GM18907 (cell line): ENCODE measurements at regions not wholly inside any gene's neighbourhood (a gene's known extent, or its start where the extent isn't known, plus 50 kb on each side); places are given as distances from the start of the nearest gene placed in this dataset.

ENCODE experiments used
- ATAC-seq: cut with Tn5 transposase; IDR thresholded peaks from one replicate; pipeline ENCODE4 v1.9.1; 2021; ENCODE audit warnings: mild to moderate bottlenecking, moderate library complexity; ENCODE audit not compliant: unreplicated experiment

GRCh38 chr2:12227941-12228608 is 481.6 kb downstream of the LPIN1 start:
- no peak for ATAC-seq

- no peak for ATAC-seq
Observed at GRCh38 chr2:12231288-12231687, 484.9 kb downstream of the LPIN1 start.

DNA sequence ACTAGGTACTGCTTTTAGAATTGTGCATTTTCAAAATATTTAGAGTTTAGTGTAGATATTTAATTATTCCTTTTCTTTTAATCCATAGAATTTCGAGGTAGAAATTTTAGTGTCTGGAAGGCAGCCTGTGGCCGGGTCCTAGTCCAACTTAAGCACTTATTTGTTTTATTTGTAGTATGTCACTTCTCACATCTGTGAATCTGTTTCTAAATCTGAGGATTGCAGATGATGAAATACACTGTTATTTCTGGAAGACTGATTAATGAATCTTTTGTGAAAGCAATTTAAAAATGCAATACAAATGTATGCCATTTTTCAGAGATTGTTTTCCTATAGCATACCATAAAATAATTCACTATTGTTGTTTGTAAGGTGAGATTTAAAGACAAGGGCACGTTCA is 483.9 kb upstream of the TRIB2 start:
- ATAC-seq: no peak

DNA sequence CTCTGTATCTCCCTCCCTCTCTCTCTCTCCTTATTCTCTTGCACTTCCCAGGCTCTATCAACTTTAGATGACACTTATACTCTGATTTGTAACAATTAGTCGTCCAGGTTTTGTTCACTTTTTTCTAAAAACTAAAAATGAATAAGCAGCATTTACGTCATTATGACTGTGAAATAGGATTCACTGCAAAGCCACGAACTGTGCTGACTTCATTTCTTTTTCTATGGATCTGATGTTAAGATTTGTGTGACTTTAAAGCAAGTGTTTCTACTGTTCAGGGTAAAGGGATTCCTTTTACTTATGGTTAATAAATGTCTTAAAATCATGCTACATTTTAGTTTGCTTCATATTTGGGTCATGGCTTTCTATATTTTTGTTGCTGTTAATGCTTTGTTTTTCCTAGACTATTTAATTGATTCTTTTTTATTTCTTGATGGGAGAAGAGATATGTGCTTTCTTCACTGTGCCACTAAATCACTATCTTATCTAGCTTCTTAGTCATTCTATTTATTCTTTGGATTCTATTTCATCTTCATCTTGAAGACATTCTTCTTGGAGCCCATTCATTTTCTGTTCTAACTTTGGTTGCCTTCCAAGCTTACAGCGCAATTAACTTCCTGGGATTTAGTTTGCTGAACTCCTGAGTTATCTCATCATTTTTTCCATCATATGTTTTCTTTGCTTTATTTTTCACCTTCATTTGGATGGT is 480.4 kb upstream of the TRIB2 start:
- ATAC-seq: no peak

- ATAC-seq: no peak
Observed at GRCh38 chr2:12240206-12240605, 476.5 kb upstream of the TRIB2 start.

GRCh38 chr2:12243381-12243780 is 473.4 kb upstream of the TRIB2 start:
- no peak for ATAC-seq

GRCh38 chr2:12244070-12244469 is 472.7 kb upstream of the TRIB2 start:
- ATAC-seq: no peak

- no peak for ATAC-seq
Observed at GRCh38 chr2:12251121-12251520, 465.6 kb upstream of the TRIB2 start.

- ATAC-seq: no peak
Observed at GRCh38 chr2:12251749-12252148, 465.0 kb upstream of the TRIB2 start.

DNA sequence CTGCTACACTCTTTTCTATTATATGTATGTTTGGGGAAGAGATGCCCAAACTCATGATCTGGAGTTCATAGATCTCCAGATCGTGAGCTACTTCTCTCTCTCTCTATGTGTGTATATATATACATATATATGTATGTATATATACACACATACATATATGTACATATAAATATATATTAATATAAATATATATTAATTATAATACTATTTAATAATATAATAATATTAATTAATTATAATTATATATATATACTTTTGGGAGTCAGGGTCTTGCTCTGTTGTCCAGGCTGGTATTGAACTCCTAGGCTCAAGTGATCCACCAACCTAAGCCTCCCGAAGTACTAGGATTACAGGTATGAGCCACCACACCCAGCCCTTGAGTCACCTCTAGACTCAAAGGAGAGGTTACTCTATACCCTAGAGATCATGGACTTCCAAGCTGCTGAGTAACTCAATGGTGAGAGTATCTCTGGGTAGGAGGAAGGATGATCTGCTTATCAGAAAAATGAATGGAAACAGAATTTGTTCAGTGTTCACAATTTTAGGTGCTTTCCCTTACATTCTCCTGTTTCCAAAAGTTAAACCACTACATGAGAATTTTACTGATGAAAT is 463.5 kb upstream of the TRIB2 start:
- ATAC-seq: no peak

- no peak for ATAC-seq
Observed at GRCh38 chr2:12254280-12254860, 462.4 kb upstream of the TRIB2 start.

DNA sequence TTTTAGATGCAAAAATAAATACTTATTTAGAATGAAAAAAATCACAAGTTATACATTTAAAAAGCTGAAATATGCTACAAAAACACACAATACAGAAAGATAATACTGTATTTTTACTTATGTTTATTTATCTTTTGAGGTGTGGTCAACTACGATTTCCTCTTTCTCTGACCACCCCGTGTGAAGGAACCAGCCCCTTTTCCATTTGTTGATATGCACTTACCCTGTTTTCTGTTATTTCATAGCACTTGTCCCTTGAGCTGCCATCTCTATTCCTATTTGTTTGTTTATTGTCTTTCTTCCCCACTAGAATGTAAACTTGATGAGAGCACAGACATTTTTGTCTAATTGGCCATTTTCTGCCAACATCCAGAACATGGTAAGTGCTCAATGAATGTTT is 460.5 kb upstream of the TRIB2 start:
- no peak for ATAC-seq

GRCh38 chr2:12257476-12257875 is 459.3 kb upstream of the TRIB2 start:
- ATAC-seq: no peak

- no peak for ATAC-seq
Observed at GRCh38 chr2:12259493-12259892, 457.2 kb upstream of the TRIB2 start.

DNA sequence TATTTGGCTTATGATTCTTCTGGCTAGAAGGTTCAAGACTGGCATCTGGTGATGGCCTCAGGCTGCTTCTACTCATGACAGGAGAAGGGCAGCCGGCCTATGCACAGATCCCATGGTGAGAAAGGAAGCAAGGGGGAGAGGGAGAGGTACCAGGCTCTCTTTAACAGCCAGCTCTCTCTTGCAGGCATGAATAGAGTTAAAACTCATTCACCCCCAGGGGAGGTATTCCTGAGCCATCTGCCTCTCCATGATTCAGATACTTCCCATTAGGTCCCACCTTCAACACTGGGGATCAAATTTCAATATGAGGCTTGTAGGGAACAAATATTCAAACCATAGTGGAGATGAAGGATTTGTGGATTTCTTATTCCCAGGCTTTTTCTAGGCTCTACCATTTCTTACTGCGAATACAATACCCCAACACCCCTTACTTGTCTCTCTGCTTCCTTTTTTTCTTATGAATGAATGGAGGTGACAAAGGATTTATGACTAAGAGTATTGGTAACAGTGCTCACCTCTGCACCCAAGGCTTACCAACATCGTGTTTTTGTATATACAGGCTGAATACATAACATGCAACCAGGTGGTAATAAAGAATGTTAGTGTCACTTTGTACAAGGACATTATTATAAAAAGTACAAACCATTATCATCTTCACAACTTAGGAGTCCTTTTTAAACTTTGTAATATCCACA is 454.6 kb upstream of the TRIB2 start:
- no peak for ATAC-seq

GRCh38 chr2:12262681-12263436 is 453.9 kb upstream of the TRIB2 start:
- ATAC-seq: no peak

- ATAC-seq: no peak
Observed at GRCh38 chr2:12263730-12264129, 453.0 kb upstream of the TRIB2 start.

- no peak for ATAC-seq
Observed at GRCh38 chr2:12264146-12264545, 452.6 kb upstream of the TRIB2 start.

GRCh38 chr2:12265646-12266045 is 451.1 kb upstream of the TRIB2 start:
- no peak for ATAC-seq

GRCh38 chr2:12267042-12267441 is 449.7 kb upstream of the TRIB2 start:
- ATAC-seq: no peak
